ENCODE measurements at regions not wholly inside any gene's neighbourhood (a gene's known extent, or its start where the extent isn't known, plus 50 kb on each side); places are given as distances from the start of the nearest gene placed in this dataset.
"Not testable (repeated sequence)": the region's sequence is repeated elsewhere in the genome, so short reads cannot be mapped to it uniquely, and the experiment has no call there.

DNA sequence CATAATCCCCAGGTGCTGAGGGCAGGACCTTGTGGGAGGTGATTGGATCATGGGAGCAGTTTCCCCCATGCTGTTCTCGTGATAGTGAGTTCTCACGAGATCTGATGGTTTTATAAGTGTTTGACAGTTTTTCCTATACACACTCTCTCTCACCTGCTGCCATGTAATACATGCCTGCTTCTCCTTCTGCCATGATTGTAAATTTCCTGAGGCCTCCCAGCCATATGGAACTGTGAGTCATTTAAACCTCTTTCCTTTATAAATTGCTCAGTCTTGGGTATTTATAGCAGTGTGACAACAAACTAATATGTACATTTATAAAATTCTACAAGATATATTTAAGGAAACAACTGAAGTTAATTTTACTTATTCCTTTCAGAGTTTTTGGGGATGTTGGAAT is 170.8 kb upstream of the BET1 start:
- DNase-seq: no peak

DNA sequence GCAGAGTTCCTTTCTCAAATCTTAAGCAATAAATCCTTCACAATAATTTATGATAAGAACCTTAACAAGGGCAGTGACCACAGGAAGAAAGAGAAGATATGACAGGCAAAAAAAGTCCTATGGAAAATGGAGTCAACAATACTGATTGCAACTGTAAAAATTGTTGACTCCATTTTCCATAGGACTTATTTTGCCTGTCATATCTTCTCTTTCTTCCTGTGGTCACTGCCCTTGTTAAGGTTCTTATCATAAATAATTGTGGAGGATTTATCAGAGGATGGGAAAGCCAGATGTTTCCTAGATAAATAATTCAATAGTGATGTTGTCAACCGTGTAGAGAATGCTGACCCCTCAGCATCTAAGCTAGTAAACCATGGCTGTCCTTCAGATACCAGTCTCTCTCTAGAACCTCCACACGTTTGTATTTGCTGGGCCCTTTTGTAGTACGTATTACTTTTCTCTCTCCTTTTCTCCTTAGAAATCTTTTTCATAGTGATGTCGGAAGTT is 172.6 kb upstream of the BET1 start:
- no peak for DNase-seq

DNA sequence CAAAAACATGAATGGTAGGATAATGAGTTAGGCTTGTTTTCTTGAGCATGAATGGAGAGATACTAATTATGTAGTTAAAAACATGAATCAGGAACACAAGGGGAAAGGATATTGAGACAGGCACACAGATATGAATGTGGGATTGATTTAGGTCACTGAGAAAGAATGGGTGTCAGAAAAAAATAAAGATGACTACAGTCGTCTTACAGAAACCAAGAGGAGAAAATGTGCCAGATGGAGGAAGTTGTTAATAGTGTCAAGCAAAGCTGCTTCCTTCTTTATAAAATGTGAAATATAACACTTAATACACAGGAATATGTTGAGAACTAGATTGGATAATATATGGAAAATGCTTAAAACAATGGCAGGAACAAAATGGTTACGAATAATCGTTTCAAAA is 173.3 kb upstream of the BET1 start:
- DNase-seq: no peak

DNA sequence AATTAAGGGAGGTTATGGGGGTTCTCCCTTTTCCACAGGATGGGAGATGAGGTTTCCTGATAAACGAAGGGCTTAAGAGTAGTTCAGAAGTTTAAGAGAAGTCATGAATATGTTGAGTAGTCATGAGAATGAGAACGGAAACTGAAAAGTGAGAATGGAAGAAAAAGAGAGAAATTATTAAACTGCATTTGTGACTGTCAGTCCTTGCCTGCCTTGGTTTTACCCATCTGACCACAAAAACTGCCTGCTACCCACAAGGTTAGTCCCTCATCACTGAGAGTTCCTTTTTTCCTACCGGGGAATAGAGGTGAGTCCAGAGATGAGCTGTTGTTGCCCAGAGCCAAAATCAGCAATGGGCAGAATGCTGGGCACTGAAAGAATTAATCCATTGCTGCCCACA is 174.1 kb upstream of the BET1 start:
- no peak for DNase-seq

DNA sequence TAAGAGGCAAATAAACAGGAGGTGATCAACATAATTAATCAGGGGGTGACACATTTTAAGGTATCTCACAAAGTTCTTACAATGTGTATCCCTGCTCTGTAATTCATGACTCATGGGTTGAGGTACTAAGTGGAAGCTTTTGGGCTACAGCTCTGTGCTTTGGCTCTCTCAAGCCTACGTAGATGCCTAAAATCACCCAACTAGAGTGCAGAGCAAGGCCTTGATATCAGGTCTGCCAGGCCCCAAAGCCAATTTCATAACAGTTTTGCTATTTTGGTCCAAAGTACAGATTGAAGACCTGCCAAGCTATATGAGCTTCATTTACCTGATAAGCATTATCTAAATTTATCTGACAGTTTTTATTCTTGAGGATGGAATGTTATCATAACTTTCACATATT is 175.3 kb upstream of the BET1 start:
- DNase-seq: no peak

DNA sequence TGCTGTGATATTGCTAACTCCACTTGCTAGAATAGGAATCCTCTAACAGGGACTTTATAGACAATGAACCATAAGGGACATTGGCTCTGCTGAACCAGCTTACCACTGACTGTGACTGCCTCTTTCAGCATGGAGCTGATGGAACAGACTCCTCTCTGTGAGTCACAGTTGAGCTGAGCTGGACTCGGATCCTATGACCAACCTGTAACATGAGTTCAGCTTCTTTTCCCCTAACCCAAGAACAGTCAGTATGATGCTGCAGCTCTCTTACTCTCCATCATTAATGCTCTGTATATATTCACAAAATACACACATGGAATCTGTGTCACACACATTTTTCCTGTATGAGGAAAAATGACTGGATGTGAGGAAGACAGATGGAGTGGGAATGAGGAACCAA is 177.9 kb upstream of the BET1 start:
- DNase-seq: no peak

DNA sequence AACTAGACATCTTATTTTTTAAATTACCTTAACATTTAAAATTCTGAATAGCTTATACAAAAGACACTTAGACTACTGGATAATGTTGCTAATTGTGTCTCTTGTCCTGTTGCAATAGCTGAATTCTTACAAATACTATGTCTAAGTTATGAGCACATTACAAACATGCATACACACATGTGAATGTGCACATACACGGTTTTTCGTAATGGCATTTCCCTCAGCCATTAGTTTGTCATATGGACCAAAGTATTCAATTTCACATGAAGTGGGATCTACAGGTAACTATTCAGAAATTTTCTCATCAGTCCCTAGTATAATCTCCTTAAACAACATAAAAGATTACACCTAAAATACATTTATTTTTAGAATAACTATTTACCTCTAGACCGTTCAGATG is 178.6 kb upstream of the BET1 start:
- no peak for DNase-seq

DNA sequence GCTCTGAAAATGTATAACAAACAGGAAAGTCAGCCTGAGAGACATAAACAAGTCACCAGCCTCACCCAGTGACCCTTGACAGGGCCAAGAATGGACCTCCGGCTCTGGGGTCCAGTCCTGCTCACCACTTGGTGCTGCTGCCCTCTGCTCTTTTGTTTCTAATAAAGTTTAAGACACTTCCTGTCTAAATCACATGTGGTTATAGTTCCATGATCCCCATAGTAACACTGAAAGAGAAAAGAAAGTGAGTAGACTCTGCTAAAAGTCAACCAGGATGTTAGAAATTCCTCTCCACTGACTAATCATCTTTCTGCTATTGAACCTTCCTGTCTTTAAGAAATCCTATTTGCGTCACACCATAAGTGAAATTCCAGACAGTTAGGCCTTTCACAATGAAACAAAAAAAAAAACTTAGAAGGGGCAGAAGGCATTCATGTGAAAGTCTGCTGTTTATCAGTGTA is 179.2 kb upstream of the BET1 start:
- peak; percentile 41 for DNase-seq

DNA sequence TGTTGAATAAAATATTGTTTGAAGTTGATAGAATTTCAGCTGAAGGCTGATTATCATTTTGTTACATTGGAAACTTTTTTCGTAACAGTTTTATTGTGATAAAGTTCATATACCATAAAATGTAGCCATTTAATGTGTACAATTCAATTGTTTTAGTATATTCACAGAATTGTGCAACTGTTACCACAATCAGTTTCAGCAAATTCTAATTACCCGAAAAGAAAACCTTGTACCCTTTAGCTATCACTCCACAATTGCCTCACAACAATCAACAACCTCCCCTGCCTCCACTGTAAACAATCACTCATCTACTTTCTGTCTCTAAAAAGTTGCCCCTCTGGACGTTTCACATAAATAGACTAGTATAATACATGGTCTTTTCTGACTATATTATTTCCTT is 179.7 kb upstream of the BET1 start:
- DNase-seq: no peak

DNA sequence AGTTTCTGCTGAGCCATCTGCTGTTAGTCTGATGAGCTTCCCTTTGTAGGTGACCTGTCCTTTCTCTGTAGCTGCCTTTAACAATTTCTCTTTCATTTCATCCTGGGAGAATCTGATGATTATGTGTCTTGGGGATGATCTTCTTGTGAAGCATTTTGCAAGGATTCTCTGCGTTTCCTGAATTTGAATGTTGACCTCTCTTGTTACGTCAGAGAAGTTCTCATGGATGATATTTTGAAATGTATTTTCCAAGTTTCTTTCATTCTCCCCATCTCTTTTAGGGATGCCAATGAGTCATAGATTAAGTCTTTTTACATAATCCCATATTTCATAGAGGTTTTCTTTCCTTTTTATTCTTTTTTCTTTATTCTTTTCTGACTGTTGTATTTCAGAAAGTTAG is 184.2 kb upstream of the BET1 start:
- no peak for DNase-seq

DNA sequence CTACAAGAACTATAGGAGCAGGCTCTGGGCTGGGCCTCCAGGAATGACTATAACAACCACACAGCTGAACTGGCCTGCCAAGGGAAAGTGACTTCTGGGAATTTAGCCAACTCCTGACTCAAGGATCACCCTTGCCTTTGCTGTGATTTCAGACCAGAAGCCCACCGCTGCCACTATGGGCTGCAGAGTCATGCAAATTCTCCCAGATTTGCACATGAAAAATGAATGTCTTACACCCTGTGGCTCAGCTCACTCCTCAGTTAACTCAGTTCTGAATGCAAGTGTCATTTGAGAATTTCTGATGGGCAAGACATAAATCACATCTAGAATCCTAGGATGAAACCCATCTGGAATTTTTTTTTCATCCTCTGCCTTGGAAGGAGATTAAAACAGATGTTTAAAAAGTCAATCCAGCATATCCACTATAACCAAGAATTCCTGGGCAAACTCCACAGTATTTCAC is 186.5 kb upstream of the BET1 start:
- DNase-seq: peak; percentile 8

DNA sequence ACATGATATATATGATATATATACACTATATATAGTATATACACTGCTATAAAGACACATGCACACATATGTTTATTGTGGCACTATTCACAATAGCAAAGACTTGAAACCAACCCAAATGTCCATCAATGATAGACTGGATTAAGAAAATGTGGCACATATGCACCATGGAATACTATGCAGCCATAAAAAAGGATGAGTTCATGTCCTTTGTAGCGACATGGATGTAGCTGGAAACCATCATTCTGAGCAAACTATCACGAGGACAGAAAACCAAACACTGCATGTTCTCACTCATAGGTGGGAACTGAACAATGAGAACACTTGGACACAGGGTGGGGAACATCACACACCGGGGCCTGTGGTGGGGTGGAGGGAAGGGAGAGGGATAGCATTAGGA is 190.3 kb upstream of the BET1 start:
- DNase-seq: not testable (repeated sequence)

DNA sequence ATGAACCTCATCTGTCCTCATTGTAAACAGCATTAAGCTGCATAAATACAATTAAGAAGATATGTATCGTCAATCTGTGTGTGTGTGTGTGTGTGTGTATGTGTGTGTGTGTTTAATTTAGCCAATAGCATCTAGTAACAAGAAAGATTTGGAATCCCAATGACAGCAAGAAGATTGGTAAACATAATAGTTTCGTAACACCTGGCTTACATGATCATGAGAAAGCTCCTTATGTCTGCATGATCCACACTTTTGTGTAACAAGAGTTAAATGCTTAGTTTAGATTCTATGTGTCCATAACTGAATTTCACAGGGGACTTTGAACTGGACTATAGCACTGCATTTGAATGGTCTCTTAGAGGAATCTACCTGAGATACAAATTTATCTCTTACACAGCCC is 191.0 kb upstream of the BET1 start:
- no peak for DNase-seq

DNA sequence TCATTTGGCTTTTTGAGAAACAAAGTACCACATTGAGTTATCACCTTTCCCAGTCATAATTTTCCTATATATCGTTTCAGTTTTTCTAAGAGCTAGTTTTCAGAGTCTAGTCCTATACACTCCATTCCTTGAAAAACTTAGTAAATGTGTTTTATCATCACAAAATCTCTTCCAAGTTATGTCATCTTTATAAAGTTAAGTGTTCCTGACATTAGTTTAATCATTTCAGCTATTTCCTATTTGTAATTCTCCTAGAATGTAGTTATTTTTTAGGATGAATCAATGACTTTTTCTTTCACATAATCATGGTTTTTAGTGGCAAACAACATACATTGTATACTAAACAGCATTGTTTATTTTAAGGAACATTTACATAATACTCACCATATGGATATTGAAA is 191.7 kb upstream of the BET1 start:
- DNase-seq: no peak

DNA sequence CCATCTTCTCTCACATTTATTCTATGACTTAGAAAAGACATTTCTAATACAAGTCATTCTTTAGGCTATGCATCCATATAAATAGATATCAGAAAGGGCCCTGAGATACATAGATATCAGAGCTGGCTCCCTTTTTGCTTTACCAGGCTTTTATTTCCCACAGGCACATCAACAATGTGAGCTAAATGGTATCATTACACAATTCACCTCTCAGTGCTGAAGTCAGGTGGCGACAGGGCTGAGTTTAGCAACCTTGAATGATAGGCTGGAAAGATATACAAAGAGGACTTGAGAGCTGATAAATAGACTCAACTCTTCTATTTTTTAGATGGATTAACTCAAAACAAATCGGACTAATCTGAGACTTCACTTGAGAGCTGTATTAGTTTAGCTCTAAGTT is 189.2 kb upstream of the COL1A2 start:
- DNase-seq: no peak

DNA sequence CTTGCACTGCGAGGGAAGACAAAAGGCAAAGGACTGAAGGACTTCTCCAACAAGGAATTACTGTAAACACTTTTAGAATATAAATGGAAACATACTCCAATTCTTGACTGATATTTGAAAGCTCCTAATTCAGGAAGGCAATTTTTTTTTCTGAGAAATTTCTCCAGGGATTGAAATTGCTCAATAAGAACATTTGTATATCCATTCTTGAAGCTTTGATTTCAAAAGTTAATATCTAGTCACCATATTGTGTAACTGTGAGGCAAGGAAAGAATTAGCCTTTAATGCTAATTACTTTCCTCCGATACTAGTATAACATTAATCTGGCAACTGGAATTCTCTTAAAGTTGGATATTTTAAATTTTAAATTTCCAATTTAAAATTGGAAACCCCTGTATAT is 188.4 kb upstream of the COL1A2 start:
- no peak for DNase-seq

DNA sequence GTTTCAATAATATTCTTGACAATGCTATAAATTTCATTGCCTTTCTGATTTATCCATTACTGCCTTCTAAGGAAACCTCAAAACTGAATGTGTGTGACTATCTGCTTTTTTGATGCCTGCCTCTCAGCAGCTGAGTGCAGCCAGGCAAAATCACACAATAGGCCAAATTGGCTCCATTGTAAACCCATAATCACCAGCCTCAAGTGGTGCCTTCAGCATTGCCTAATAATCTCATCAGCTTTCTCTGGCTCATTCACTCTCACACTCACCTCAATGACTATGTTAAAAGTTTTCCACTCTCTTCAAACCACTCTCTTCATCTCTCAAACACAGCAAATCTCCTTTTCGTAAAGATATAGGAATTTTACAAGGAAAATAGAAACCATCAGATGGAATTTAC is 182.5 kb upstream of the COL1A2 start:
- no peak for DNase-seq

DNA sequence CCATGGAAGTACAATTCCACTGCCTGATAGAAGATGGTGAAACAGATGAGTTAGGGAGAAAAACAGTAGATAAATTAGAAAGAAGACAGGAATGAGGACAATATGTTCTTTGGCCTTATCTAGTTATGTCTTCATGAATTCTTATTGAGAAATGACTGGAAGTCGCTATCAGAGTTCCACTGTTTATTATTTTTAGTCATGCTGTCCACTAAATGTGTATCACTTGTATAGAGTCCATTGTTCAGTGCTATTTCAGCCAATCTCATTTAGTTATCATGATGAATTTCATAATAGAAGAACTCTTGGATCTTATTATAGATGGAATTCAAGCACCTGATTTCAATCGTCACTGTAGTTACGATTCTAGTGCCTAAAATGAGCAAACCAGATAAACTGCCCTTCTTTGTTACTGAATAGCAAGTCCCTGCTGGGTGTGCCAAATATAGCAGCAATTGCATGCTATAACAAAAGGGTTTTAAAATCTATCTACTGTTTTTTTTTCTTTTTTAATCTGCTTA is 177.7 kb upstream of the COL1A2 start:
- no peak for DNase-seq

DNA sequence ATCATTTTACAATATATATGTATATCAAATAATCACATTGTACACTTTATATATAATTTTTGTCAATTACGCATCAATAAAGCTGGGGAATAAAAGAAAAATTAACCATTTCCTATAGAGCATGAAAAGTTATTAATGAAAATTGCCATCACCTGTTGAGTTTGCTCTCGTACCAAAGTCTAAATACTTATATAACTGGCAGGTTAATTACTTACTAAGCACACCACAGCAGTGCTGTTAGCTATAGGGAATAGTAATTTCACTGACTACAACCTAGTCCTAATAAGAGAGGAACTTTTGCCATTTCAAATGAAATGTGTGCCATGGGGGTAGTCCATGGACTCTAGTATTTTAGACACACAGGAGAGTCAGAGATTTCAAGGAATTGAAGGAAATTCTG is 176.9 kb upstream of the COL1A2 start:
- no peak for DNase-seq

DNA sequence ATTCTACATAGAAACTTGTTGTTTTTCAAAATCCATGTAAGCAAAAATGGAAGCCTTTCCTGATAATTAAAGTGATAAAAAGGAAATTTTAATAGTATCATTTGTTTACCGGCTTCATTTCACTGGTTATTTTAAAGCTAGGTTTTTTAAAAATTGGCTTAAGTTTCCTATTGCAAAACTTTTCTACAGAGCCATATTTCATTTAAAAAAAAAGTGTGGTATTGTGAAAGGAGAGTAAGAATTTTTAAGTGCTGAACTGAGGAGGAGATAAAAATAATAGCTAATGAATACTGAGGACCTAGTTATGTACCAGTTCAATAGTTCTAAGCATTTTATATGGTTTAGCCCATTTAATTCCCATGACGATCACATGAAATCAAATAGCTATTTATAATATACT is 172.2 kb upstream of the COL1A2 start:
- no peak for DNase-seq

DNA sequence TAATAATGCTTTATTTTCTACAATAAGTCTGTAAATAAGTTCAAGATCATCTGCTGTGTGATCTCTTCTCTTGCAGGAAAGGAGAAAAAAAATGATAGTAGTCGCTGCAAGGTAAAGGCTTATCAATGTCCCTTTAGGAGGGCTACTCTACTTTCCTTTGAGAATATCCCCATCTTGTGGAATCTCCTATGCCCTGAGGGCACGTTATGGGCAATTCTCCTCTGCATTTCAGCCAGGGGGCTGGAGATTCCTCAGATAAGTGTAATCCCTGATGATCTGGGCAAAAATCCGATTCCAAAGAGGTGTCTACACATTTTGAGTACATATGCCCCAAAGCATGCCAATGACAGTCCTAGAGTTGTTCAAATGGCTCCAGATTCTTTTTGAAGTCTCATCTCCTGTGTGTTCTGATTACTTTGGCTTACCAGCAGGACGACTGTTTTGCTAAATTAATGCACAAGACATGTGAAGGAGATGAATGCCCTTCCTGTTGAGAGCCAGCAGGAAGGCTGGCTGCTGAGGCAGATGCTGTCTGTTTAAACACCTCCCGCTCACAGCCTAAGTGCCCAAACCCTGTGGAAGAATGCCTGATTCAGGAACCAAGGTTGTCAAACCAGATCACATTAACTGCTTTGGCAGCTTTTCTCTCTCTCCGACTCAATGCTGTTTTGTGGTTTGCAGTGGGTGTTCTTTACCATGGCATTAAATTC is 171.2 kb upstream of the COL1A2 start:
- peak; percentile 14 for DNase-seq

DNA sequence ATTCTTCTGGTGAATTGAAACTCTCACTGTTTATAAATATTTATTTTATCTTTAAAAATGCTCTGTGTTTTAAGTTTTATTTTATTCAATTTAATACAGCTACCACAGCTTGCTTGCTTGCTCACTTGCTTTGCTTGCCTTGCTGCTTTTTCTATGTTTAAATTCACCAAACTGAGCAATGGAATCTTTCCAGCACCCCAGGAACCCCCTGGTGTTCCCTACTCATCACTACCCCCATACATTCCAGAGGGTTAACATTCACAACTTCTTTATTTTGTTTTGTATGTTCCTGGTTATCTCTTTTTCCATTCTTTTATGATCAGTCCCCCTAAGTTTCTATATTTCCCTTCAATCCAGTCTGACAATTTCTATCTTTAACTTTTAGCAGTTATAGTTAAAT is 166.5 kb upstream of the COL1A2 start:
- no peak for DNase-seq

DNA sequence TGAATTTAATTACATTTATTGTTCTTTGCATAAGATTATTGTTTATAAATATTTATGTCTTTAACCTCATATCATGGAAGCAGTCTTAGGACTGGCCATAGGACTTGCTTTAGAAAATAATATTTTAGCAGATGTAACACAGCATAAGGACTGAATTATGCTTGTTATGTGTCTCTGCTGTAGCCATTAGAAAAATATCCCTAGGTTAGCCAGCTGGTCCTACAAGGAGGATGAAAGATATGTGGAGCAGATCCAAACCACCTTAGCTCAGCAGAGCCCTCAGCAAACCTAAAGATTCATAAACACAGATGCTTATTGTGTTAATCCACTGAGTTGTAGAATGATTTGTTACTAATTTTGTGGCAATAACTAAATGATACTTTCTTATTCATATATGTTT is 166.0 kb upstream of the COL1A2 start:
- no peak for DNase-seq

DNA sequence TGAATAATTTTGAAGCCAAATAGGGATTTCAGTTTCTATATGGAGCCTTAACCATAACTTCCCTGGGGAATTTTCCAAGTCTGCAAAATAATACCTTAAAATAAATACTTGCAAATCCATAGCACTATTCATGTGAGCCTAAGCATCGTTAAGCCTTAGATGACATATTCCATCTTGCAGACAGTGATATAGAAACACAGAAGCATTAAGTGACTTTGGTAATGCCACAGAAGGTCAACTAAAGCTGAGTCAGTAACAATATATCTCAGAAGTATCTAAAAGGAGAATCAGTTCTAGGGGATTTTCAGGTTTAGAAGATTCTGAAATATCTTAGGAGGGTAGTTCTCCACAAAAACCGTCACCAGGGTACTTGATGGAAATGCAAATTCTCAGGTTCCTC is 163.4 kb upstream of the COL1A2 start:
- no peak for DNase-seq
